GM12892 (cell line): ENCODE measurements at regions not wholly inside any gene's neighbourhood (a gene's known extent, or its start where the extent isn't known, plus 50 kb on each side); places are given as distances from the start of the nearest gene placed in this dataset.

Source experiments
- POLR2A ChIP-seq: IDR thresholded peaks from 2 replicates; pipeline ENCODE4 v1.6.1; 2011; ENCODE audit warnings: low read depth, low read length, control low read depth
- POLR2AphosphoS5 ChIP-seq: IDR thresholded peaks from 2 replicates; pipeline ENCODE4 v1.6.1; 2011; ENCODE audit warnings: low read depth, low read length, control low read depth

GRCh38 chr2:53334610-53335009 lies 433.0 kb upstream of the CHAC2 start:
- no peak for TF ChIP-seq POLR2A
- TF ChIP-seq POLR2AphosphoS5: no peak
